ENCODE measurements at regions not wholly inside any gene's neighbourhood (a gene's known extent, or its start where the extent isn't known, plus 50 kb on each side); places are given as distances from the start of the nearest gene placed in this dataset.
"Not testable (repeated sequence)": the region's sequence is repeated elsewhere in the genome, so short reads cannot be mapped to it uniquely, and the experiment has no call there.

DNA sequence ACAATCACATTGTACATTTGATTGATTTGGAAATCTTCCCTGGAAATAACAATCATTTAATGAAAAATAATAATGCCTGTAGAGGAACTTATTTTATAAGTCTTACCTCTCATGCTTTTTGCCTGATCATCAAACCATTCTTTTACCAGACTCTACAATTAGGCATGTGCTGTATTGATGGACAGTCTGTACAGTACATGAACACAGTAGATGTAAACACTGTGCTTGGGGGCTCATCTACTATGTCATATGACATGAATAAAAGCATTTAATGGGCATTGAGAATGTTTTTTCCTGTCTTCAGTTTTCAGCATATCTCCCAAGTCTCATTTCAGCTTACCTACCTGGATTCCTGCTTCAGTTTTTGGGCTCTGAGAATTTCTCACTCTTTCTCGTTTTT is 1070.9 kb downstream of the STIM2 start:
- DNase-seq (ENCODE audit: low spot score) = no peak
- intact Hi-C loops (cut with DNase I) = no loop called here

GRCh38 chr4:27934871-27935270 is 1074.2 kb downstream of the STIM2 start:
- intact Hi-C loops (cut with DNase I) = no loop called here
- DNase-seq (ENCODE audit: low spot score) = no peak

DNA sequence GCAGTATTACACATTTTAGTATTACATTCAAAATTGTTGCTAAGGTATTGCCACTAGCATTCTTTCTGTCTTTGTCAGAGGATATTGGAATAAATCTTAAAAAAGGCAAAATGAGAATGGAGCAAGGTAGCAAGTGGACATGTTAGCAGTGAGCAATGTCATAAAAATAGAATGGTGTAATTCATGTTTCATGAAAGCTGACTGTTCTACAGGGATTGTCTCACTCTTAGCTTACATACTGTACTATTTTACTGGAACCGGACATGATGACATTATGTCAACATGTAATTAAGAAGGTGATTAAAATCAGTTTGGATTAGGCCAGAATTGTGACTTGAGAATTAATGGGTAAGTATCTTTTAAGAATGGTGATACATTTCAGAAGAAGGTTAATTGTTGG is 1086.2 kb downstream of the STIM2 start:
- no peak for DNase-seq (ENCODE audit: low spot score)
- intact Hi-C loops (cut with DNase I) = no loop called here

- intact Hi-C loops (cut with DNase I) = no loop called here
- no peak for DNase-seq (ENCODE audit: low spot score)
These were observed 1086.7 kb downstream of the STIM2 start for GRCh38 chr4:27947302-27947701.

DNA sequence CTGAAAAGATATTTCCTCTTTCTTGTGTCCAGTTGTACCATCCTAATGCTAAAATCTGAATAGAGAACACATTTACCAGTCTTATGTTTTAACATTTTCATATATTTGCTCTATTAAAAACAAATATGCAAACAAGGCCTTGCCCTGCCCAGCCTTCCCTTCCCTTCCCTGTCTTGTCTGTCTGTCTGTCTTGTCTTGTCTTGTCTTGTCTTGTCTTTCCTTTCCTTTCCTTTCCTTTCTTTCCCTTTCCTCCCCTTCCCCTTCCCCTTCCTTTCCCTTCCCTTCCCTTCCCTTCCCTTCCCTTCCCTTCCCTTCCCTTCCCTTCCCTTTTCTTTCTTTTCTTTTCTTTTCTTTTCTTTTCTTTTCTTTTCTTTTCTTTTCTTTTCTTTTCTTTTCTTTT is 1103.5 kb downstream of the STIM2 start:
- intact Hi-C loops (cut with DNase I) = no loop called here
- DNase-seq (ENCODE audit: low spot score) = no peak

- intact Hi-C loops (cut with DNase I) = no loop called here
- DNase-seq (ENCODE audit: low spot score) = no peak
These were observed 1106.0 kb downstream of the STIM2 start for GRCh38 chr4:27966664-27967063.

DNA sequence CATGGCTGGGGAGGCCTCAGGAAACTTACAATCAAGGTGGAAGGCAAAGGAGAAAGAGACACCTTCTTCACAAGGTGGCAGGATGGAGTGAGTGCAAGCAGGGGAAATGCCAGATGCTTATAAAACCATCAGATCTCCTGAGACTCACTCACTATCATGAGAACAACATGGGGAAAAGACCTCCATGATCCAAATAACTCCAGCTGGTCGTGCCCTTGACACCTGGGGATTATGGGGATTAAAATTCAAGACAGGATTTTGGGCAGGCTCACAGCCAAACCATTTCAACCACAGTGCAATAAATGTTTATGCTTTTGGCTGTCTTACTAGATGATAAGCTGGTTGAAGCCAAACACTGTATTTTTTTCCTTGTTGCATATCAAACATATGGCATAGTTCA is 1112.4 kb downstream of the STIM2 start:
- no peak for DNase-seq (ENCODE audit: low spot score)
- intact Hi-C loops (cut with DNase I) = no loop called here

GRCh38 chr4:27973700-27974099 is 1113.1 kb downstream of the STIM2 start:
- DNase-seq (ENCODE audit: low spot score) = no peak
- intact Hi-C loops (cut with DNase I) = no loop called here

DNA sequence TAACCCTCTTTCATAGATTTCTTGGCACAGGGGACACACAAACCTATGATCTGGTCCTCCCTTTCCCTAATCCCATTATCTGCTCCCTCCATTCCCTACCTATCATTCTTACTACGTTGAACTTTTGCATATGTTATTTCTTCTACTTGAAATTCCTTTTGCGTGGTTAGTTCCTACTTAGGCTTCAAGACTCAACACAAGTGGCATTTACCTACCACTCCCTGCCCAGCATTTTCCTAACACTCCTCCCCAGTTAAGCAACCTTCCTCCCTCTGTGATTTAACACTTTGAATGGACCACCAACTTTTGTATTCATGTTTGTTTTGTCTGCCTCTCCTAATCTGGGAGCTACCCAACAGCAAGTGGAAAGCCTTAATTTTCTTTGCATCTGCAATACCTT is 1113.7 kb downstream of the STIM2 start:
- intact Hi-C loops (cut with DNase I) = no loop called here

DNA sequence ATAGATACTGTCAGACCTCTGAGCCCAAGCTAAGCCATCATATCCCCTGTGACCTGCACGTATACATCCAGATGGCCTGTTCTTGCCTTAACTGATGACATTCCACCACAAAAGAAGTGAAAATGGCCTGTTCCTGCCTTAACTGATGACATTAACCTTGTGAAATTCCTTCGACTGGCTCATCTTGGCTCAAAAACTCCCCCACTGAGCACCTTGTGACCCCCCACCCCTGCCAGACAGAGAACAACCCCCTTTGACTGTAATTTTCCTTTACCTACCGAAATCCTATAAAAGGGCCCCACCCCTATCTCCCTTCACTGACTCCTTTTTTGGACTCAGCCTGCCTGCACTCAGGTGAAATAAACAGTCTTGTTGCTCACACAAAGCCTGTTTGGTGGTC is 1114.2 kb downstream of the STIM2 start:
- intact Hi-C loops (cut with DNase I); DNase-seq (ENCODE audit: low spot score): not testable (repeated sequence)

More for the DNA sequence above, 1113.7 kb downstream of the STIM2 start:
- DNase-seq (ENCODE audit: low spot score) = no peak

GRCh38 chr4:27978427-27979109 is 1117.9 kb downstream of the STIM2 start:
- intact Hi-C loops (cut with DNase I); DNase-seq (ENCODE audit: low spot score): not testable (repeated sequence)

- no peak for DNase-seq (ENCODE audit: low spot score)
- intact Hi-C loops (cut with DNase I) = no loop called here
These were observed 1124.9 kb downstream of the STIM2 start for GRCh38 chr4:27985522-27985921.

DNA sequence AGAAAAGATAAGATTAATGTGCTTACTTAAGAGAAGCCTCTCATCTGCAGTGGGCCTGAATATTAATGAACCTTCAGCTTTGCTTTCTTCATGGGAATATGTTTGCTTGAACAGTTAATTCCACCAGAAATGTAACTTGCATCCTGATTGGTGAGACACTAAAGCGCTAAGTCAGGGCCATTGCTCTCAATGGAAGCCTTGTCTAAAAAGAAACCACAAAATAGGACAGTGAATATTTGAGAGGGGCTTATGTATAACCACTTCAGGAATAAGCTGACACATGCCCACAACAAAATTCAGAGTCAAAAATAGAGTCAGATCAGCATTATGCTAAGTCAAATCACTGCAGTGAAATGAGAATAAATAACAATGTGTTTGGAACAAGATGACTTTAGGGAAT is 1125.8 kb downstream of the STIM2 start:
- intact Hi-C loops (cut with DNase I) = no loop called here
- no peak for DNase-seq (ENCODE audit: low spot score)

DNA sequence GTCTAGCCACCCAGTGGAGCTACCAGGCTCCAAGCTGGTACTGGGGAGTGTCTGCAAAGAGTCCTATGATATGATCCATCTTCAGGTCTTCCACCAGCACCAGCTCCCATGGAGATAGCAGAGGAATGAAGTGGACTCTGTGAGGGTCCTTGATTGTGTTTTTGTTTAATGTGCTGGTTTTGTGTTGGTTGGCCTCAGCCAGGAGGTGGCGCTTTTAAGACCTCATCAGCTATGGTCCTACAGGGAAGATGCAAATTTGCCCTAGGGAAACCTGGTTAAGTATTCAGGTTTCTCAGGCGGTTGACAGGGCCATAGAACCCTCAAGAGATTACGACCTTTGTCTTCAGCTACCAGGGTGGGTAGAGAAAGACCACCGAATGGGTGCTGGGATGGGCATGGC is 1141.1 kb downstream of the STIM2 start:
- intact Hi-C loops (cut with DNase I) = no loop called here

DNA sequence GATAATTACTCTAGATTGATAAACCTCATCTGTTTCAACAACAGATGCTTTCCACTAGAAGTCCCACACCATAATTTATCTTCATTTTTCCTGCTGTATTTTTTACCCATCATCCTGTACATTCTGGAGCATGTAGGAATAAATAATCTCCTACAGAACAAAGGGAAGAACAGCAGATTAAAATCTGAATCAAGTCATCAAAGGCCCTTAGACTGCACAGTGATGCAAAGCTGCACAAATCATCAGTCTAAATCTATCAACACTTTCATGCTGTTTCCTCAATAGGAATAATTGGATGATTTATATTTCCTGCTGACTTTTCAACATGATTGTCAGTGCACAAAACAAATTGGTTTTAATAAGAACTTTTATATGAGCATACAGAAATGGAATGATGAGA is 1143.9 kb downstream of the STIM2 start:
- DNase-seq (ENCODE audit: low spot score) = no peak
- intact Hi-C loops (cut with DNase I) = no loop called here

More for the DNA sequence above, 1141.1 kb downstream of the STIM2 start:
- no peak for DNase-seq (ENCODE audit: low spot score)

DNA sequence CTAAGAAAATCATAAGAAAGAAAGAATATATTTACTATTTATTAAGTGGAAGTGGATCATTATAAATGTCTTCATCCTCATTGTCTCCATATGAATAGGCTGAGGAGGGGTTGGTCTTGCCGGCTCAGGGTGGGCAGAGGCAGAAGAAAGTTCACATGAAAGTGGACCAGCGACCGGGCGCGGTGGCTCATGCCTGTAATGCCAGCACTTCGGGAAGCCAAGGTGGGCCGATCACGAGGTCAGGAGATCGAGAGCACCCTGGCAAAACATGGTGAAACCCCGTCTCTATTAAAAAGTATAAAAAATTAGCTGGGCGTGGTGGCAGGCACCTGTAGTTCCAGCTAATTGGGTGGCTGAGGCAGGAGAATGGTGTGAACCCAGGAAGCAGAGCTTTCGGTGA is 1145.4 kb downstream of the STIM2 start:
- intact Hi-C loops (cut with DNase I) = no loop called here
- DNase-seq (ENCODE audit: low spot score) = no peak

- DNase-seq (ENCODE audit: low spot score) = no peak
- intact Hi-C loops (cut with DNase I) = no loop called here
These were observed 1147.1 kb downstream of the STIM2 start for GRCh38 chr4:28007693-28008092.

GRCh38 chr4:28009541-28009940 is 1148.9 kb downstream of the STIM2 start:
- intact Hi-C loops (cut with DNase I) = no loop called here
- DNase-seq (ENCODE audit: low spot score) = no peak

DNA sequence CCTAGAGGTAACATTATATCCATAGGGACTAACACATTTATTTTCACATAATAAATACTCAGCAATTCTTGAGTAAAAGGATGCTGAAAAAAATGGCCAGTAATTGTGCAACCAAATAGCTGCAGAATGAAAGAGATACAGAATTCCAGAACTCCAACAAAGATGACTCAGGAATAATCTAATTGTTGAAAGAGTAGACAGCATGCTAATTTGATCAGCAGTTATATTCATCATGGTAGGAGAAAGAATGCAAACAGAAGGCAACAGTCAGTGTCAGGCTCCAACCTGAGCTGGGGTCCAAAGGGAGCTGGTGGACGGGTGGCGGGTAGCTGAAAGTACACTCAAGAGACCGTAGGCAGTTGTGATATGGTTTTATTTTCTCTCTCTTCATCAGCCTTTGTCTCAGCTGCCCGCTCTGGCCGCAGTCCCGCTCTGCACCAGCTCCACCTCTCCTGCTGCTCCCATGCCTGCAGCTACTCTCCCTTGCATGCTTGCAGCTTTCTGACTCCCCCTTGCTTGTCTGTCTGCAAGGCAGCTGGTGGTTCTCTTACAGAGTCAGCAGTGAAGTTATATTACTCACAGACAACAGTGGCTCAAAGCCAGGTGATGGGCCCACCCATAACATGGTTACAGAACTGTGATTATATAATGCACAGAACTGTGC is 1150.1 kb downstream of the STIM2 start:
- intact Hi-C loops (cut with DNase I) = no loop called here
- DNase-seq (ENCODE audit: low spot score) = no peak

DNA sequence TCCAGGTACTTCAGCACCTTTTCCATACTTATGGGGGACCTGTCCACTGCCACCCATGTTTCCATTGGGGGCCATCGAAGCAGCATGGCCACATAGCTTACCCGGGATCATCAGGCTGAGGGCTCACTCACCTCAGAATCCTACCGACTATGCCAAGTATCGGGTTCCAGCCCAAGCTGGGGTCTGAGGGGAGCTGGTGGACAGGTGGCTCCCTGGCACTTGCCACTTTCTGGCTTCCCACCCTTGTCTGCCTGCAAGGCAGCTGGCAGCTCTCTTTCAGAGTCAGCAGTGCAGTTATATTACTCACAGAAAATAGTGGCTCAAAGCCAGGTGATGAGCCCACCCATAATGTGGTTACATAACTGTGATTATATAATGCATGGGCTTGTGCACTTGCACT is 1153.8 kb downstream of the STIM2 start:
- intact Hi-C loops (cut with DNase I) = no loop called here

DNA sequence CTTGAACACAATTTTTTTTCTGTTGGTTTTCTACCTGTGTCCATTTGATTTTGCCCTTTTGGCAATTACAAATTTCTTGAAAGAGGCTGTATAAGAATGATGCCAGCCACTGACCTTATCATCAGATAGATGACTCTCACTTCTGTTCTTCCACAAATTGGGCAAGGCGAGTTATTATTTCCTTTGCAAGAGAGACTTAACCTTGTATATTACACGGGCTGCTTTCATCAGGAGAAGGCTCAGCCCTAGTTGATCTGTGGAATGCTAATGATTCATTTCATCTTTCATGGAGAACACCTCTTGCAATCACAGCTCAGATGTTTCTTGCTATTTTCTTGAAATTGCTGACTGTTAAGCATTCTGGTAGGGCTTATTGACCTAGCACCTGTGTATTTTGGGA is 1155.4 kb downstream of the STIM2 start:
- intact Hi-C loops (cut with DNase I) = no loop called here
- no peak for DNase-seq (ENCODE audit: low spot score)

More for the DNA sequence above, 1153.8 kb downstream of the STIM2 start:
- no peak for DNase-seq (ENCODE audit: low spot score)
